Thoracic aorta (tissue), 2 donors: ENCODE measurements at regions not wholly inside any gene's neighbourhood (a gene's known extent, or its start where the extent isn't known, plus 50 kb on each side); places are given as distances from the start of the nearest gene placed in this dataset.

Experiments
- ATAC-seq: fragments of 150-250 bp; one replicate; pipeline ENCODE4 v1.8.0; 2017; ENCODE audit warnings: low read depth; ENCODE audit not compliant: insufficient number of reproducible peaks, low FRiP score
- DNase-seq: peaks from one replicate; pipeline ENCODE4 v3.0.0-alpha.2; 2020; ENCODE audit warnings: low spot score
- H3K27ac ChIP-seq, 2 donors: fragments of 200-600 bp; sonication (generic); 1 replicate in 1 of 2; 2 replicates in 1 of 2; pipeline ENCODE4 v1.5.1; 2016; ENCODE audit warnings: mild to moderate bottlenecking in 2 of 2, moderate library complexity in 2 of 2
- H3K27me3 ChIP-seq: fragments of 200-600 bp; sonication (generic); replicated peaks from 2 replicates; pipeline ENCODE4 v1.6.0; 2016; ENCODE audit warnings: mild to moderate bottlenecking; ENCODE audit not compliant: insufficient read depth
- H3K36me3 ChIP-seq: fragments of 200-600 bp; sonication (generic); one replicate; pipeline ENCODE4 v1.5.1; 2016
- H3K4me1 ChIP-seq, 2 donors: fragments of 200-600 bp; sonication (generic); 1 replicate in 1 of 2; 2 replicates in 1 of 2; pipeline versions ENCODE4 v1.5.1 to v1.6.0; 2016; ENCODE audit warnings: low read depth in 2 of 2, mild to moderate bottlenecking in 1 of 2; ENCODE audit not compliant: control insufficient read depth in 1 of 2
- H3K4me3 ChIP-seq: fragments of 200-600 bp; sonication (generic); 2 replicates; pipeline ENCODE4 v1.5.1; 2016; ENCODE audit warnings: mild to moderate bottlenecking
- H3K9me3 ChIP-seq: fragments of 200-600 bp; sonication (generic); 2 replicates; pipeline ENCODE4 v1.5.1; 2016
- CTCF ChIP-seq: fragments of 200-600 bp; sonication (generic); IDR thresholded peaks from one replicate; pipeline ENCODE4 v1.5.1; 2019; ENCODE audit warnings: antibody characterized with exemption

- Histone ChIP-seq H3K36me3 (no peaks in the 10 kb centered on the region), H3K27ac (no peak overlapping the region), H3K27me3 (no peaks in the 10 kb centered on the region), H3K9me3 (peaks cover 3% of the 10 kb centered on the region), H3K4me3 (no peak overlapping the region), H3K4me1 (no peaks in the 10 kb centered on the region)
- no peak for ATAC-seq
- DNase-seq = no peak
- TF ChIP-seq CTCF = no peak
Observed at GRCh38 chr10:117646718-117647117, 104.2 kb downstream of the EMX2 start.

GRCh38 chr10:117647306-117647705, 104.8 kb downstream of the EMX2 start:
- ATAC-seq = no peak
- no peak for TF ChIP-seq CTCF
- H3K36me3 ChIP-seq = no peaks in the 10 kb centered on the region

GRCh38 chr10:117651121-117651520, 108.6 kb downstream of the EMX2 start:
- ATAC-seq = no peak
- no peaks in the 10 kb centered on the region for H3K4me1 ChIP-seq
- H3K27me3 ChIP-seq = no peaks in the 10 kb centered on the region
- DNase-seq = no peak
- no peak overlapping the region for H3K27ac ChIP-seq
- H3K36me3 ChIP-seq = no peaks in the 10 kb centered on the region
- TF ChIP-seq CTCF = no peak
- H3K4me3 ChIP-seq = no peak overlapping the region
- peaks cover 3% of the 10 kb centered on the region for H3K9me3 ChIP-seq

More at GRCh38 chr10:117647306-117647705, 104.8 kb downstream of the EMX2 start:
- Histone ChIP-seq H3K27ac (no peak overlapping the region), H3K9me3 (peaks cover 3% of the 10 kb centered on the region), H3K4me3 (no peak overlapping the region), H3K27me3 (no peaks in the 10 kb centered on the region), H3K4me1 (no peaks in the 10 kb centered on the region)
- DNase-seq = no peak

GRCh38 chr10:117652228-117653169, 110.0 kb downstream of the EMX2 start:
- no peak overlapping the region for H3K4me3 ChIP-seq
- H3K27me3 ChIP-seq = no peaks in the 10 kb centered on the region
- H3K4me1 ChIP-seq = no peaks in the 10 kb centered on the region
- TF ChIP-seq CTCF = no peak
- no peak for ATAC-seq
- no peak for DNase-seq
- no peaks in the 10 kb centered on the region for H3K36me3 ChIP-seq
- peaks cover 3% of the 10 kb centered on the region for H3K9me3 ChIP-seq
- H3K27ac ChIP-seq = no peak overlapping the region

GRCh38 chr10:117653170-117653515, 110.6 kb downstream of the EMX2 start:
- no peaks in the 10 kb centered on the region for H3K4me1 ChIP-seq
- ATAC-seq (no peak), DNase-seq (no peak)
- H3K9me3 ChIP-seq = peaks cover 3% of the 10 kb centered on the region
- H3K36me3 ChIP-seq = no peaks in the 10 kb centered on the region
- no peak overlapping the region for H3K4me3 ChIP-seq
- TF ChIP-seq CTCF = no peak
- no peaks in the 10 kb centered on the region for H3K27me3 ChIP-seq
- H3K27ac ChIP-seq = no peak overlapping the region
